Glomerular endothelial cell (primary cell): ENCODE measurements at regions not wholly inside any gene's neighbourhood (a gene's known extent, or its start where the extent isn't known, plus 50 kb on each side); places are given as distances from the start of the nearest gene placed in this dataset.

Experiments
- DNase-seq: peaks from one replicate; pipeline ENCODE4 v3.0.0-alpha.2; 2011; ENCODE audit warnings: low read depth, low spot score; ENCODE audit errors: extremely low read depth

GRCh38 chr1:114342376-114342775, 168.6 kb downstream of the TRIM33 start:
- DNase-seq, result no peak

- DNase-seq, result no peak
Measured at GRCh38 chr1:114341856-114342255, 169.1 kb downstream of the TRIM33 start.

GRCh38 chr1:114341299-114341698, 169.7 kb downstream of the TRIM33 start:
- DNase-seq, result no peak

GRCh38 chr1:114340892-114341291, 170.1 kb downstream of the TRIM33 start:
- DNase-seq, result no peak

GRCh38 chr1:114339379-114339778, 171.6 kb downstream of the TRIM33 start:
- DNase-seq, result no peak

- no peak for DNase-seq
Measured at GRCh38 chr1:114338191-114338890, 172.7 kb downstream of the TRIM33 start.

GRCh38 chr1:114337417-114337816, 173.6 kb downstream of the TRIM33 start:
- DNase-seq, result no peak

- no peak for DNase-seq
Measured at GRCh38 chr1:114336360-114336759, 174.6 kb downstream of the TRIM33 start.

- no peak for DNase-seq
Measured at GRCh38 chr1:114335273-114335672, 175.7 kb downstream of the TRIM33 start.

- no peak for DNase-seq
Measured at GRCh38 chr1:114334297-114334696, 176.7 kb downstream of the TRIM33 start.

- no peak for DNase-seq
Measured at GRCh38 chr1:114333690-114334089, 177.3 kb downstream of the TRIM33 start.

- no peak for DNase-seq
Measured at GRCh38 chr1:114331936-114332335, 178.3 kb upstream of the SYT6 start.

- DNase-seq, result no peak
Measured at GRCh38 chr1:114330451-114330983, 176.8 kb upstream of the SYT6 start.

- no peak for DNase-seq
Measured at GRCh38 chr1:114328361-114328904, 174.8 kb upstream of the SYT6 start.

- DNase-seq, result no peak
Measured at GRCh38 chr1:114324662-114324965, 170.9 kb upstream of the SYT6 start.

- DNase-seq, result no peak
Measured at GRCh38 chr1:114323959-114324661, 170.4 kb upstream of the SYT6 start.

- no peak for DNase-seq
Measured at GRCh38 chr1:114322734-114323133, 169.1 kb upstream of the SYT6 start.

GRCh38 chr1:114322207-114322606, 168.5 kb upstream of the SYT6 start:
- no peak for DNase-seq

GRCh38 chr1:114320586-114320985, 166.9 kb upstream of the SYT6 start:
- DNase-seq, result no peak

GRCh38 chr1:114319418-114319817, 165.7 kb upstream of the SYT6 start:
- DNase-seq, result no peak

- no peak for DNase-seq
Measured at GRCh38 chr1:114318961-114319360, 165.3 kb upstream of the SYT6 start.

- no peak for DNase-seq
Measured at GRCh38 chr1:114316204-114316603, 162.5 kb upstream of the SYT6 start.
